Gastroesophageal sphincter (tissue), 4 donors: ENCODE measurements at regions not wholly inside any gene's neighbourhood (a gene's known extent, or its start where the extent isn't known, plus 50 kb on each side); places are given as distances from the start of the nearest gene placed in this dataset.

Source experiments
- ATAC-seq: fragments of 150-250 bp; one replicate; pipeline ENCODE4 v1.9.1; 2016; ENCODE audit warnings: mild to moderate bottlenecking, moderate library complexity
- H3K27ac ChIP-seq, 4 donors: fragments of 200-600 bp; sonication (generic) in 3 of 4; 1 replicate in 3 of 4; 2 replicates in 1 of 4; pipeline ENCODE4 v1.5.1; 2016 to 2019
- H3K27me3 ChIP-seq: fragments of 200-600 bp; sonication (generic); one replicate; pipeline ENCODE4 v1.5.1; 2019
- H3K36me3 ChIP-seq, 2 donors: fragments of 200-600 bp; sonication (generic); one replicate each; pipeline ENCODE4 v1.5.1; 2019; ENCODE audit warnings: control low read depth in 1 of 2
- H3K4me1 ChIP-seq, 3 donors: fragments of 200-600 bp; sonication (generic); 1 replicate in 2 of 3; 2 replicates in 1 of 3; pipeline ENCODE4 v1.5.1; 2016 to 2019; ENCODE audit warnings: control low read depth in 2 of 3
- H3K4me3 ChIP-seq, 2 donors: fragments of 200-600 bp; sonication (generic); one replicate each; pipeline ENCODE4 v1.5.1; 2019; ENCODE audit warnings: mild to moderate bottlenecking in 1 of 2, moderate library complexity in 1 of 2
- H3K9me3 ChIP-seq, 3 donors: fragments of 200-600 bp; sonication (generic); one replicate each; pipeline ENCODE4 v1.5.1; 2017 to 2019; ENCODE audit warnings: control low read depth in 2 of 3
- EP300 ChIP-seq: sonication (generic); formaldehyde crosslinking; IDR thresholded peaks from one replicate; pipeline ENCODE4 v1.6.1; 2017; ENCODE audit warnings: antibody characterized with exemption, mild to moderate bottlenecking
- POLR2A ChIP-seq, 2 donors: fragments of 450-650 bp; IDR thresholded peaks; one replicate each; pipeline ENCODE4 v1.6.1; 2017; ENCODE audit warnings: antibody characterized with exemption in 2 of 2, mild to moderate bottlenecking in 2 of 2, moderate library complexity in 1 of 2
- POLR2AphosphoS5 ChIP-seq: sonication (generic); formaldehyde crosslinking; IDR thresholded peaks from one replicate; pipeline ENCODE4 v1.6.1; 2017; ENCODE audit warnings: antibody characterized with exemption
- WGBS, 2 donors: methylation state at CpG; one replicate each; pipeline ENCODE4 v1.1.5; 2018; ENCODE audit warnings: low coverage in 1 of 2; 5-methylcytosine and 5-hydroxymethylcytosine counted together
- TF ChIP-seq, protein P1 (sequence below), 4 experiments: fragments of 200-600 bp in 2 of 4; fragments of 450-650 bp in 2 of 4; sonication (generic) in 1 of 4; IDR thresholded peaks; one replicate each; pipeline ENCODE4 v1.5.1; 2017 to 2019; ENCODE audit warnings: antibody characterized with exemption in 4 of 4, mild to moderate bottlenecking in 2 of 4, moderate library complexity in 2 of 4

DNA sequence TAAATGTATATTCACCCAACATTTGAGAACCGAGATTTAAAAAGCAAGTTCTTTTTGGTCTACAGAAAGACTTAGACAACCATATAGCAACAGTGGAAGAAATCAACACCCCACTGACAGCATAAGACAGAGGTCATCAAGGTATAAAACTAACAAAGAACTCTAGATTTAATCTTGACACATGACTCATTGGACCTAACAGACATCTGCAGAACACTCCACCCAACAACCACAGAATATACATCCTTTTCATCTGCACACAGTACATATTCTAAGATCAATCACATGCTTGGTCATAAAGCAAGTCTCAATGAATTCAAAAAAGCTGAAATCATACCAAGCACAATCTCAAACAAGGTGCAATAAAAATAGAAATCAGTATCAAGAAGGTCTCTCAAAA is 65.8 kb downstream of the SPIN4 start:
- Histone ChIP-seq H3K4me1 (no peaks in the 10 kb centered on the region), H3K27me3 (no peaks in the 10 kb centered on the region), H3K27ac (no peak overlapping the region), H3K4me3 (no peak overlapping the region), H3K36me3 (no peaks in the 10 kb centered on the region), H3K9me3 (no peaks in the 10 kb centered on the region)
- WGBS, 2 donors, result 60 to 92% methylated on average over 1 of the region's 1 CpG
- ATAC-seq, result no peak
- TF ChIP-seq POLR2AphosphoS5 (no peak), POLR2A (IDR thresholded peaks at IDR 0.05) (no peak), EP300 (no peak)
- TF ChIP-seq, protein P1, sequence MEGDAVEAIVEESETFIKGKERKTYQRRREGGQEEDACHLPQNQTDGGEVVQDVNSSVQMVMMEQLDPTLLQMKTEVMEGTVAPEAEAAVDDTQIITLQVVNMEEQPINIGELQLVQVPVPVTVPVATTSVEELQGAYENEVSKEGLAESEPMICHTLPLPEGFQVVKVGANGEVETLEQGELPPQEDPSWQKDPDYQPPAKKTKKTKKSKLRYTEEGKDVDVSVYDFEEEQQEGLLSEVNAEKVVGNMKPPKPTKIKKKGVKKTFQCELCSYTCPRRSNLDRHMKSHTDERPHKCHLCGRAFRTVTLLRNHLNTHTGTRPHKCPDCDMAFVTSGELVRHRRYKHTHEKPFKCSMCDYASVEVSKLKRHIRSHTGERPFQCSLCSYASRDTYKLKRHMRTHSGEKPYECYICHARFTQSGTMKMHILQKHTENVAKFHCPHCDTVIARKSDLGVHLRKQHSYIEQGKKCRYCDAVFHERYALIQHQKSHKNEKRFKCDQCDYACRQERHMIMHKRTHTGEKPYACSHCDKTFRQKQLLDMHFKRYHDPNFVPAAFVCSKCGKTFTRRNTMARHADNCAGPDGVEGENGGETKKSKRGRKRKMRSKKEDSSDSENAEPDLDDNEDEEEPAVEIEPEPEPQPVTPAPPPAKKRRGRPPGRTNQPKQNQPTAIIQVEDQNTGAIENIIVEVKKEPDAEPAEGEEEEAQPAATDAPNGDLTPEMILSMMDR (IDR thresholded peaks at IDR 0.05), result no peak

DNA sequence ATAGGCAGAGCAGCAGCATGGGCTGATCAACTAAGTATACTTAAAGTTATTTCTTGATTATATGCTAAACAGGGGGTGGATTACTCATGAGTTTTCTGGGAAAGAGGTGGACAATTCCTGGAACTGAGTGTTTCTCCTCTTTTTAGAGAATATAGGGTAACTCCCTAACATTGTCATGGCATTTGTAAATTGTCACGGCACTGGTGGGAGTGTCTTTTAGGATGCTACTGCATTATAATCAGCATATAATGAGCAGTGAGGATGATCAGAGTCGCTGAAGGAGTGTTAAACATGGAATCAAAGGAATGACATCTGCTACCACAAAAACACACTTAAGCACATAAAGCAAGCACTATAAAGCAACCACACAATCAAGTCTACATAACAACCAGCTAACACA is 66.5 kb downstream of the SPIN4 start:
- TF ChIP-seq EP300, result no peak
- no peaks in the 10 kb centered on the region for H3K36me3 ChIP-seq

DNA sequence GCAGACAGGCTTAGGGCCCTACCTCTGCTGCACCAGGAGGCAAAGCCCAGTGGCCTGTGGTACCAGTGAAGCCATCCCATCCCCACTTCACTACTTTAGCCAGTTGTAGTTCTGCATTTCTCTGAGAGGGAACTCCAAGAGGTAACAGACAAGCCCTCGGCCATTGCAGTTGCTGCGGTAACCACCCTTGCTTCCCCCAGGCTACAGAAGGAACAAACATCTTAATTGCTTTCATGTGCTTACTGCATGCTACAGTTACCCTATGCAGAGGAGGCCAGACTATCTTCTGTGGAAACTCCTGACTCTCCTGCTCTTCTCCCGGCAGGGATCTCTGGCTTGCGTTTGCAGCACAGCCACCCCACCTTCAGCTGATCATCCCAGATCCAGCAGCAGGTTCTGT is 67.8 kb downstream of the SPIN4 start:
- Histone ChIP-seq H3K27me3 (no peaks in the 10 kb centered on the region), H3K36me3 (no peaks in the 10 kb centered on the region), H3K4me3 (no peak overlapping the region), H3K4me1 (no peaks in the 10 kb centered on the region), H3K9me3 (no peaks in the 10 kb centered on the region), H3K27ac (no peak overlapping the region)
- ATAC-seq, result no peak
- WGBS, 2 donors, result 94% methylated on average over 2 of the region's 4 CpGs; no CpG with 5 or more reads in 1 of the 2 donors
- no peak for TF ChIP-seq POLR2A (IDR thresholded peaks at IDR 0.05)
- no peak for TF ChIP-seq EP300
- TF ChIP-seq, protein P1 (IDR thresholded peaks at IDR 0.05), result no peak
- no peak for TF ChIP-seq POLR2AphosphoS5

More for the DNA sequence above, 66.5 kb downstream of the SPIN4 start:
- Histone ChIP-seq H3K27me3 (no peaks in the 10 kb centered on the region), H3K4me1 (no peaks in the 10 kb centered on the region), H3K4me3 (no peak overlapping the region), H3K27ac (no peak overlapping the region), H3K9me3 (no peaks in the 10 kb centered on the region)
- WGBS, 2 donors, result 52 to 86% methylated on average over 1 to 2 of the region's 2 CpGs
- no peak for ATAC-seq

DNA sequence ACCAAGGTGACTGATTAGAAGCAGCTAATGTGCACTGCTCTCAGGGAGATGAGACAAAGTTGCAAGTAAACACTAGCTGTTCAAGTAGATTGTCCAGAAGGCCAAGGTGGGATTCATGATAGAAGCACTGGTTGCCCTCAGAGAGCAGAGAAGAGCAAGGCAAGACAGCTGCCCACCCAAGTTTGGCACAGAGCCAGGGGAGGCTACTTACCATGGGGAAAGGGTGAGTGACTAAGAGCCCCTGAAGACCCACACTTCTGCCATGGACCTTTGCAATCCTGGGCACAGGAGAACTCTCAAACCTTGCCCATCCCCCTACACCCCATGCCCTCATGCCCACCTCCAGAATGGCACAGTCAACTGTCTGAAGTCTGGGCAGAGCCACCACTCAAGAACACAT is 68.3 kb downstream of the SPIN4 start:
- H3K27ac ChIP-seq, result no peak overlapping the region
- H3K4me1 ChIP-seq, result no peaks in the 10 kb centered on the region
- no peaks in the 10 kb centered on the region for H3K36me3 ChIP-seq
- H3K9me3 ChIP-seq, result no peaks in the 10 kb centered on the region
- ATAC-seq, result no peak
- H3K27me3 ChIP-seq, result no peaks in the 10 kb centered on the region
- no peak overlapping the region for H3K4me3 ChIP-seq
- TF ChIP-seq POLR2AphosphoS5 (no peak), EP300 (no peak), POLR2A (IDR thresholded peaks at IDR 0.05) (no peak)
- TF ChIP-seq, protein P1 (IDR thresholded peaks at IDR 0.05), result no peak

DNA sequence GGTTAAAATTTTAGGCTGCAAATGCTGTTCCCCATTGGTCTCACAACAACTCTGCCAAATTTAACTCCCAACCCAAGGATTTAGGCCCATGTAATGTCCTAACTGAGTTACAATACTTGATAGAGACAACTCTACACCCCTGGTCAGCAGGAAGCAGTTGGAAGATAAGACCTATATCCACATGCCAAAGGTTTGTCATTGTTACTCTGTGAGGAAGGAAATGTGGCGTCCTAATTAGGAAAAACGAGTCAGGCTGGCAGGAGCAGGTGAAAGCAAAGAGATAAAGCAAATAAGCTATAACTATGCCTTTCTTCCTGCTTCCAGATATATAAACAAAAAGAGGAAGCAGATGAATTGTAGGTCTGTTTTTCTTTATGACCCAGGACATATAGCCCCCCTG is 69.1 kb downstream of the SPIN4 start:
- no peaks in the 10 kb centered on the region for H3K36me3 ChIP-seq
- H3K9me3 ChIP-seq, result no peaks in the 10 kb centered on the region
- no peaks in the 10 kb centered on the region for H3K27me3 ChIP-seq
- no peak overlapping the region for H3K27ac ChIP-seq
- no peak overlapping the region for H3K4me3 ChIP-seq
- no peak for ATAC-seq
- 52 to 60% methylated on average over 2 of the region's 2 CpGs for WGBS, 2 donors
- TF ChIP-seq POLR2A (IDR thresholded peaks at IDR 0.05), result no peak
- TF ChIP-seq, protein P1 (IDR thresholded peaks at IDR 0.05), result no peak
- no peak for TF ChIP-seq POLR2AphosphoS5
- TF ChIP-seq EP300, result no peak
- H3K4me1 ChIP-seq, result no peaks in the 10 kb centered on the region
